Mononuclear cell (primary cell): ENCODE measurements at regions not wholly inside any gene's neighbourhood (a gene's known extent, or its start where the extent isn't known, plus 50 kb on each side); places are given as distances from the start of the nearest gene placed in this dataset.
"Not testable (repeated sequence)": the region's sequence is repeated elsewhere in the genome, so short reads cannot be mapped to it uniquely, and the experiment has no call there.

Experiments used
- H3K27me3 ChIP-seq: 2 replicates; pipeline ENCODE4 v1.6.0; 2011; ENCODE audit warnings: low read length, control low read depth; ENCODE audit not compliant: insufficient read depth
- H3K4me1 ChIP-seq: 2 replicates; pipeline ENCODE4 v1.5.1; 2011; ENCODE audit warnings: mild to moderate bottlenecking, low read length, control low read depth; ENCODE audit not compliant: insufficient read depth
- H3K4me3 ChIP-seq: 2 replicates; pipeline ENCODE4 v1.5.1; 2011; ENCODE audit warnings: mild to moderate bottlenecking, low read length, moderate library complexity
- H3K9me3 ChIP-seq: 2 replicates; pipeline ENCODE4 v1.5.1; 2011; ENCODE audit warnings: low read depth, mild to moderate bottlenecking, control low read depth, low read length

- Histone ChIP-seq H3K27me3 (no peaks in the 10 kb centered on the region), H3K9me3 (no peaks in the 10 kb centered on the region)
These were observed 599.6 kb upstream of the HS3ST1 start for GRCh38 chr4:12028258-12028657.

GRCh38 chr4:12022409-12022808, 593.7 kb upstream of the HS3ST1 start:
- Histone ChIP-seq H3K9me3 (no peaks in the 10 kb centered on the region), H3K4me1 (no peaks in the 10 kb centered on the region), H3K27me3 (no peaks in the 10 kb centered on the region), H3K4me3 (no peak overlapping the region)

More at GRCh38 chr4:12028258-12028657, 599.6 kb upstream of the HS3ST1 start:
- Histone ChIP-seq H3K4me3 (no peak overlapping the region), H3K4me1 (no peaks in the 10 kb centered on the region)

- Histone ChIP-seq H3K4me3 (no peak overlapping the region), H3K9me3 (peaks cover 23% of the 10 kb centered on the region)
These were observed 588.0 kb upstream of the HS3ST1 start for GRCh38 chr4:12016729-12017128.

GRCh38 chr4:12005471-12005870, 576.8 kb upstream of the HS3ST1 start:
- no peaks in the 10 kb centered on the region for H3K4me1 ChIP-seq
- no peak overlapping the region for H3K4me3 ChIP-seq
- no peaks in the 10 kb centered on the region for H3K9me3 ChIP-seq
- H3K27me3 ChIP-seq = no peaks in the 10 kb centered on the region

More at GRCh38 chr4:12016729-12017128, 588.0 kb upstream of the HS3ST1 start:
- Histone ChIP-seq H3K27me3 (no peaks in the 10 kb centered on the region), H3K4me1 (no peaks in the 10 kb centered on the region)

GRCh38 chr4:11996581-11996980, 567.9 kb upstream of the HS3ST1 start:
- not testable (repeated sequence) for H3K9me3 ChIP-seq, H3K4me3 ChIP-seq, H3K4me1 ChIP-seq, H3K27me3 ChIP-seq

GRCh38 chr4:11976726-11977263, 548.1 kb upstream of the HS3ST1 start:
- Histone ChIP-seq H3K27me3 (no peaks in the 10 kb centered on the region), H3K9me3 (no peaks in the 10 kb centered on the region), H3K4me1 (no peaks in the 10 kb centered on the region), H3K4me3 (no peak overlapping the region)

GRCh38 chr4:11973270-11973669, 544.6 kb upstream of the HS3ST1 start:
- no peaks in the 10 kb centered on the region for H3K4me1 ChIP-seq
- H3K27me3 ChIP-seq = no peaks in the 10 kb centered on the region
- no peaks in the 10 kb centered on the region for H3K9me3 ChIP-seq
- no peak overlapping the region for H3K4me3 ChIP-seq

- no peaks in the 10 kb centered on the region for H3K27me3 ChIP-seq
- no peak overlapping the region for H3K4me3 ChIP-seq
- H3K4me1 ChIP-seq = no peaks in the 10 kb centered on the region
- H3K9me3 ChIP-seq = no peaks in the 10 kb centered on the region
These were observed 542.1 kb upstream of the HS3ST1 start for GRCh38 chr4:11970754-11971153.

- Histone ChIP-seq H3K27me3 (no peaks in the 10 kb centered on the region), H3K9me3 (no peaks in the 10 kb centered on the region), H3K4me1 (no peaks in the 10 kb centered on the region), H3K4me3 (no peak overlapping the region)
These were observed 538.1 kb upstream of the HS3ST1 start for GRCh38 chr4:11966782-11967181.

GRCh38 chr4:11954093-11954492, 525.4 kb upstream of the HS3ST1 start:
- H3K27me3 ChIP-seq = no peaks in the 10 kb centered on the region
- no peak overlapping the region for H3K4me3 ChIP-seq
- no peaks in the 10 kb centered on the region for H3K4me1 ChIP-seq
- no peaks in the 10 kb centered on the region for H3K9me3 ChIP-seq

- no peaks in the 10 kb centered on the region for H3K27me3 ChIP-seq
- H3K4me1 ChIP-seq = no peaks in the 10 kb centered on the region
- H3K9me3 ChIP-seq = no peaks in the 10 kb centered on the region
- H3K4me3 ChIP-seq = no peak overlapping the region
These were observed 520.7 kb upstream of the HS3ST1 start for GRCh38 chr4:11949355-11949754.

- H3K4me1 ChIP-seq, H3K27me3 ChIP-seq, H3K4me3 ChIP-seq, H3K9me3 ChIP-seq: not testable (repeated sequence)
These were observed 518.9 kb upstream of the HS3ST1 start for GRCh38 chr4:11947629-11948028.

- H3K4me1 ChIP-seq = no peaks in the 10 kb centered on the region
- no peaks in the 10 kb centered on the region for H3K9me3 ChIP-seq
- no peaks in the 10 kb centered on the region for H3K27me3 ChIP-seq
- H3K4me3 ChIP-seq = no peak overlapping the region
These were observed 509.2 kb upstream of the HS3ST1 start for GRCh38 chr4:11937941-11938340.

- H3K27me3 ChIP-seq = no peaks in the 10 kb centered on the region
- no peaks in the 10 kb centered on the region for H3K9me3 ChIP-seq
- H3K4me3 ChIP-seq = no peak overlapping the region
- H3K4me1 ChIP-seq = no peaks in the 10 kb centered on the region
These were observed 502.6 kb upstream of the HS3ST1 start for GRCh38 chr4:11931266-11931820.

- H3K9me3 ChIP-seq = no peaks in the 10 kb centered on the region
- H3K4me1 ChIP-seq = no peaks in the 10 kb centered on the region
- no peak overlapping the region for H3K4me3 ChIP-seq
- H3K27me3 ChIP-seq = no peaks in the 10 kb centered on the region
These were observed 500.4 kb upstream of the HS3ST1 start for GRCh38 chr4:11929080-11929479.

- Histone ChIP-seq H3K27me3 (no peaks in the 10 kb centered on the region), H3K4me1 (no peaks in the 10 kb centered on the region), H3K4me3 (no peak overlapping the region), H3K9me3 (no peaks in the 10 kb centered on the region)
These were observed 490.6 kb upstream of the HS3ST1 start for GRCh38 chr4:11919316-11919715.
